ENCODE measurements at regions not wholly inside any gene's neighbourhood (a gene's known extent, or its start where the extent isn't known, plus 50 kb on each side); places are given as distances from the start of the nearest gene placed in this dataset.

DNA sequence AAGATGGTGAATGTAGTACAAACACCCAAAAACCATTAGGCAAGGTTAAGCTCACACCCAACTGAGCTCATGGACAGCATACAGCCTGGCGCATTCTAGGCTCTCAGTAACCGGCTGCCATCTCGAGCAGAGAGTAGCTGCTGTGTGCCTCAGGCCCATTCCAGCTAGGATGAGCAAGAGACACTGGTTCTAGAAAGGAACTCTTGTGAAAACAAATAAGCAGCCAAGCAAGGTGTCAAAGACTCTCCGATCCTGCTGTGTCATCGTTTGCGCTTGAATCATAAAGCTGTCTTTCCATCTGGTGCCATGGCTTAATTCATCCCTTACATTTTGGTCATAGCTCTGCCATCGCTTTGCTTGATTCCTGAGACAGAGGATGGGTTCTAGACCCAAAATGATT, 135.4 kb upstream of the MSX2 start:
- no peak for DNase-seq (ENCODE audit: low read depth in 3 of 3)

DNA sequence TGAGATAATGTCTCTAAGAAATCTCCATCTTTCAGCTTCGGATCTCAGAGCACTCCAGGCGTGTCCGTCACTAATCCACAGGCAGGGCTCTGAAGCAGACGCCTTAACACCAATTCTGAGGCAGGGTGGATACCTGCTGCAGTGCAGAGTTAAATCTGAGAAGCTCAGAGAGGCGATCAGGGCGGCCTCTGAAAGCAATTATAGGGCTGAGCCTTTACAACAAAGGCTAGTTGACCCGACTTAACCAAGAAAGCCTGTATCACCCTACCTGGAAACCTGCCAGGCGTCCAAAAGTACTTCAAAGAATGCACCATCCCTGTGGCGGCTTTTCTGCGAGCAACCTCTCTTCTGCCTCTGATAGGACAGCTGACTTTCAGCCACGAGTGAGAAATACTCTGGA, 134.8 kb upstream of the MSX2 start:
- DNase-seq (ENCODE audit: low read depth in 3 of 3): no peak

DNA sequence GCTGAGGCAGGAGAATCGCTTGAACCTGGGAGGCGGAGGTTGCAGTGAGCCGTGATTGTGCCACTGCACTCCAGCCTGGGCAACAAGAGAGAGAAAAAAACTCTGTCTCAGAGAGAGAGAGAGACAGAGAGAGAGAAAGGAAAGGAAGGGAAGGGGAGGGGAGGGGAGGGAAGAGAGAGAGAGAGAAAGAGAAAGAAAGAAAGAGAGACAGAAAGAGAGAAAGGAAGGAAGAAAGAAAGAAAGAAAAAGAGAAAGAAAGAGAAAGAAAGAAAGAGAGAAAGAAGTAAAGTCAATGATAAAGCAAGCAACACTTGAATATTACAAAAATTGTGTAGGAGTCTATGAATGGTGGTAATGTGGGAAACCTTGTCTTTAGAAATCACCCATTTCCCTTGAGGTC, 133.6 kb upstream of the MSX2 start:
- DNase-seq (ENCODE audit: low read depth in 3 of 3): no peak

DNA sequence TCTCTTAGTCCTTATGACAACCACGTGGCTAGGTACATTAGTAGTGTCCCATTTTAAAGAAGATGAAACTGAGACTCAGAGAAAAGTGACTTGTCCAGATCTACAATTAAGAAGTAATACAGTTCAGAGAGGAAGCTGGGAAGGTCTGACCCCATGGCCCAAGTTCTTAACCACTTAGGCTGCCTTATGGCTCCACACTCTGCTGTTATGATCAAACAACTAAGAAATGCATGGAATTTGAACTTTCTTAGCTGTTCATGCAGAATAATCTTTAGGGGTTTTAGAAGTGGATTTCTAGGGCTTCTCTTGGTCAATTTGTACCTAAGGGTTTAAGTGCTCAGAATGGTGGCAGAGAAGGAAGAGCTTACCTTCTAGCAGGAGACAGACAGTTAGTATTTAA, 128.0 kb upstream of the MSX2 start:
- no peak for DNase-seq (ENCODE audit: low read depth in 3 of 3)

DNA sequence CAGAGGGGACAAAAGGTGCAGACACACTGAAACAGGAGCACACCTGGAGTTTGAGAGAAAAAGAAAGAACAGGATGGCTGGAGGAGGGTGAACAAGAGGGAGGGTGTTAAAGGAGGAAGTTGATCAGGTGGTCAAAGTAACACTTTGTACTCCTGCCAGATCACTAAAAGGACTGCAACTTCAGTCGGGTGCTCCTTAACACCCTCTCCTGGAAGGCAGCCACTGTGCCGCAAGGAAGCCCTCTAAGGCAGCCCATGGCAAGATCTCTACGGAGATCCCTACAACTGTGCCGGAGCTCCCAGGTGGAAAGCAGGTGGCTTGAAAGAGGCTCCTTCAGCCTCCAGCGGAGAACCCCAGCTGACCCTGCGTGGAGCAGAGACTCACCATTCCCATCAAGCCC, 124.4 kb upstream of the MSX2 start:
- DNase-seq (ENCODE audit: low read depth in 3 of 3): no peak

DNA sequence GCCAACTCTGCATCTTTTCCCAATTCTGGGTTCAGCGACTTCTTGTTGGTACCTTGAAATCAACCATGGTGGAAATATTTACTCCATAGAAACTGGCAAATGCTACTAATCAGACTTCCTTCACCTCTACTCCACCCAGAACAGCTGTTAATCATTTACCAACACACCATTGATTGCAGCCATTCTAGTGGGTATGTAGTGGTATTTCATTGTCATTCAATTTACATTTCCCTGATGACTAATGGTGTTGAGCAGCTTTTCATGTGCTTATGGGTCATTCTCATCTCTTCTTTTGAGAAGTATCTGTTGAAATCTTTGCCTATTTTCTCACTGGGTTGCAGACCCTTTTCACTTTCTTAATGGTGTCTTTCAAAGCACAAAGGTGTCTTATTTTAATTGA, 122.4 kb upstream of the MSX2 start:
- no peak for DNase-seq (ENCODE audit: low read depth in 3 of 3)

DNA sequence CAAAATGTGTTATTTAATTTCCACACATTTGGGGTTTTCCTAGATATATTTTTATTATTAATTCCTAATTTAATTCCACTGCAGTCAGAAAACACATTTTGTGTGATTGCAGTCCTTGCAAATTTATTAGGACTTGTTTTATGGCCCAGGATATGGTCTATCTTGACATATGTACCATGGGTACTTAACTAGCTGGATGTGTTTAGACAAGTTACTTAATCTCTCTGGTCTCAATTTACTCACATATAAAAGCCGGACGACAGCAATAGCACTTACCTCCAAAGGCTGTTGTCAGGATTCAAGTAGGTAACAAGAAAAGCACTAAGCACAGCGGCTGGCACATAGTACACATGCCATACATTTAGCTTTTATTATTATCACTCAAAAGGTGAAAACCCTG, 118.2 kb upstream of the MSX2 start:
- DNase-seq (ENCODE audit: low read depth in 3 of 3): no peak

DNA sequence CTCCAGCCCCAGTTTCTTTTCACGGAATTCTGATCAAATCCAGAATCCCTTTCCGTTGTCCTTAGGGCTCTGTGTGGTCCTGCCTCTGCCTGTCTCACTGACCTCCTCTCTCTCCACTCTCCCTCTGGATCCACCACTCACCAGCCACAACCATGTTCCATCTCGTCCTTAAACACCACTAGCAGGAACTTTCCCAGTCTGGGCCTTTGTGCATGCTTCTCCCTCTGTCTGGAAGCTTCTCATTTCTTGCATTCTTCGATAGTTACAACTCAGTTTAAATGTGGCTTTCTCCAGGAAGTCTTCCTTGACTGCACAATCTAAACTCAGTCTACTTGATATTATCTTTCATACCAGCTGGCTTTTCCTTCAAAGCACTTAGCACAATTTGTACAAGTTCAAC, 117.7 kb upstream of the MSX2 start:
- no peak for DNase-seq (ENCODE audit: low read depth in 3 of 3)

DNA sequence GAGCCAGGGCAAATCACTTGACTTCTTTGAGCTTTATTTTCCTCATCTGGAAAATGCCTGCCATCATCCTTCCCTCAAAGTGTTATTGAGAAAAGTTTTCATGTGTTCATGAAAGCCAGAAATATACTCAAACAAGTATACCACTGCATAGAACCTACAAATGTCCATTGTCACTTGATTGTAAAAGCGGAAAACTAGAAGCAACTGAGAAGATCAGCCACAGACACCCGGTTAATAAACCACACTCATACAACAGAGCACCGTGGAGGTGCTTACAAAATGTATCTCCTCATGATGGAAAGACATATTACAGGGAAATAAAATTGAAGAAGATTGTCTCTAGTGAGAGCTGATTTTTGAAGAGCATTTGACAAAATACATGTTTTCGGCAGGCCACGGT, 117.2 kb upstream of the MSX2 start:
- DNase-seq (ENCODE audit: low read depth in 3 of 3): no peak

DNA sequence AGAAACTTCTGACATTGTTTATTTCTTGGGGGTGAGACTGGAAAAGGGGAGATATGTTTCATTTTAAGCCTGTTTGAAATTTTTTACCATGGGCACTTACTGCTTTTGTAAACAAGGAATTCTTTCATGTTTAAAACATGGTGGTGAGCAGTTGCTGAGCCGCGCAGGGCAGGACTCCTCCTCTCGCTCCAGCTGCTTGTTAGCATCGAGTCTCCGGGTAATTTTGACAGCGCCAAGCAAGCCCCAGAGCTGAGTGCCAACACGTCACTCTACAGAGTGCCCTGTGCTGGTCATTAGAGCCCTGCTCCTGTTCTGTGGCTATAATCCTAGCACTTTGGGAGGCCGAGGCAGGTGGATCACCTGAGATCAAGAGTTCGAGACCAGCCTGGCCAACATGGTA, 116.5 kb upstream of the MSX2 start:
- no peak for DNase-seq (ENCODE audit: low read depth in 3 of 3)

DNA sequence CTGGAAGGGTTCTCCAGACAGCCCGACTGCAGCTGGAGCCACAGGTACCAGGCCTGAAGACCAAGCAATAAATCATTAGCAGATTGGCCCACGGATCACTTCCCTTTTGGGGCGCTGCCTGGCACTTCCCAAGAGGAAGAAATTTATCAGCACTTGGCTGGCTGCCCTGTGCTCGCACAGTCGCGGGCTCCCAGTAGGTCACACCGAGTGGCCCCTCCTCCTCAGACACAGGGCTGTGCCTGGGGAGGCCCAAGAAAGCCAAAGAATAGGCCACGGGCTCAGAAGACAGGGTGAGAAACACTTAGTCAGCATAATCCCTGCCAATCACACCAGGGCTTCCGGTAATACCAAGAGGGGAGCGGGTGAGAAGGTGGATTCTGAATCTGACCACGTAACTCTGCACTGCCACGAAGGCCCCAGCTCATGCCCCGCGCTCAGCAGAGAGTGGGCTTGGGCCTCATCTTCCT, 115.7 kb upstream of the MSX2 start:
- DNase-seq (ENCODE audit: low read depth in 3 of 3): no peak

DNA sequence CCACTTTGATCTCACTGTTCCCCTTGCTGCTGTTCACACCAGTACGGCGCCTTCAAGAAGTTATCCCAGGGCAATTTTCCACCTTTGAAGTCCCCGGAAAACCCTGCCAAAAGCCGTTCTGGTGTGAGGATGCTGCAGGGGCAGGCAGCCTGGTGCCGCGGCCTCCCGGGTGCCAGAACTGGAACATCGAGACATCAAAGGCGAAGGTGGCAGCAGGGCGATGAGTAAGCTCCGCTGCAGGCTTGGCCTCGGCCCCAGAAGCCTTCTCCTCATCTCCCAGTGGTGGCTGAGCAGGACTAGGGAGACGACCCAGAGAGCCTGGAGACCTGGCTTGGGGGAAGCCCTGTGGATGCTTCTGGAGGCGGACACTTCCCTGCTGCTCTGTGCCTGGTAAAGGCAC, 115.3 kb upstream of the MSX2 start:
- no peak for DNase-seq (ENCODE audit: low read depth in 3 of 3)

DNA sequence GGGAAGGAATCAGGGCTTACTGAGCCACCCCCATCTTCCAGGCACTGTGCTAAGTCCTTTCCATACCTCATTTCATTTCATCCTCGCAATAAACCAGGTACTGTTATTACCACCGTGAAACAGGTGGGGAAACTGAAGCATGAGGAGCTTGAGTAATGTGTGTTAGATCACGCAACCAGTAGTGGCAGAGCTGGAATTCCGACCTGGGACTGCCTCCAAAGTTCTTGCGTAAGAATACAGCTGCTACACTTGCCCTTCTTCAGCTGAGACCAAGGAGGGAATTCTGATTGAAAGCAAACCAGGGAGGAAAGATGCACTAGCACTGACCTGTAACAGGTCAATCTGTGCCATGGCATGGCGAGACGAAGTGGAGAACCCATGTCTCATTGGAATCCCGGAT, 113.4 kb upstream of the MSX2 start:
- DNase-seq (ENCODE audit: low read depth in 3 of 3): no peak

DNA sequence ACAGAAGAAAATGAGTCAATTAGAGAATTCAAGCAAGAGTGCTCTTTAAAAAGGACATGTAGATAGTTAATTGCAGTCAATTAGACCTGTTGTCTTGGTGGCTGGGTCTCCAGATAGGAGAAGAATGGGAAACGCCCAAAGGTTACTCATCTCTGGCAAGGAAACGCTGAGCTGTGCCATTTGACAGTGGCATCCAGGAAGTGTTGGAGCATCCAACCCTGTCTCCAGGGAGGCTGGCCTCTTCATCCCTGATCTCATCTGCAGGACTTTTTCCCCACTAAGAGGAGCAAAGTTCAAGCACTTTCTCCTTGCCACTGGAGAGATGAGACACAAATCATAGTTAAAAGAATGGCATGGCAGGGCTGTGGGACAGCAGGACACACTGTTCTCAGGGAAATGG, 111.7 kb upstream of the MSX2 start:
- no peak for DNase-seq (ENCODE audit: low read depth in 3 of 3)

DNA sequence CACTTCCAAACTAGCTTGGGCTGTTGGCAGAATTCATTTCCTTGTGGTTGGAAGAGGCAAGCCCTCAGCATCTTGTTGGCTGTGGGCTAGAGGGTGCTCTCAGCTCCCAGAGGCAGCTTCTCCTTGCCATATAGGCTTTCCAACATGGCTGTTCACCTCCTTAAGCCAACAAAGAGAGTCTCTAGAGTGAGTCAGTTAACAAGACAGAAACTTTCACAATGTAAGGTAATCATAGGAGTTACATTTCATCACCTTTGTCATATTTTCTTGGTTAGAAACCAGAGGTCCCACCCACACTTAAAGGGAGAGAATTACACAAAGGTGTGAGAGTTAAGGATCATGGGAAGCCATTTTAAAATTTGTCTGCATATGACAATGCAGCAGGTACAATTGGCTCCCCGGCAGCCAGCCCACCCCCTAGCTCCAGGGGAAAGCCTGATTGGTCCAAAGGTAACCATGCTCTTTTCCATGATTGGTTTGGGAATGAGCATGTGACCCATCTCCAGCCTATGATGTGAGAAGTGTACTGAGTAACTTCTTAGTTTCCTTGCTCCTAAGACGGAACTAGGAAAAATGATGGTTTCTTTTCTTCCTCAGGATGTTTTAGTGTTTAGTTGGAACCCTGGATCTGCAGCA, 109.8 kb upstream of the MSX2 start:
- no peak for DNase-seq (ENCODE audit: low read depth in 3 of 3)

DNA sequence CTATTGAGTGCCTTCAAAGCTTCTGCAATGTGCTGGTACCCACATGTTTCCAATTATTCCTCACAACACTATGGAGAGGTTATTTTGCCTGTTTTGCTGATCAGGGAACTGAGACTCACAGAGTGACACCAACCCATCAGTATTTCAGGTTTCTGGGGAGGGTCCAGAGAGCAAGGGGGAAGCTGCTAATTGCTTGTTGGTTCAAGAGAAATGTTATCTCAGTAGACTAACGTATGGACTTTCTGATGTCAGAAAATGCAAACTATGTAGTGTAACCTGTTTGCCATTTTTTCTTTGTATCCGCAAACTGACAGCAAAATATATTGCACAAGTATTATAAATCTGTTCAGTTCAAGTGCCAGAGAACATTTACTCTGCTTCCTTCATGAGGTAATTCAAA, 108.3 kb upstream of the MSX2 start:
- DNase-seq (ENCODE audit: low read depth in 3 of 3): no peak

DNA sequence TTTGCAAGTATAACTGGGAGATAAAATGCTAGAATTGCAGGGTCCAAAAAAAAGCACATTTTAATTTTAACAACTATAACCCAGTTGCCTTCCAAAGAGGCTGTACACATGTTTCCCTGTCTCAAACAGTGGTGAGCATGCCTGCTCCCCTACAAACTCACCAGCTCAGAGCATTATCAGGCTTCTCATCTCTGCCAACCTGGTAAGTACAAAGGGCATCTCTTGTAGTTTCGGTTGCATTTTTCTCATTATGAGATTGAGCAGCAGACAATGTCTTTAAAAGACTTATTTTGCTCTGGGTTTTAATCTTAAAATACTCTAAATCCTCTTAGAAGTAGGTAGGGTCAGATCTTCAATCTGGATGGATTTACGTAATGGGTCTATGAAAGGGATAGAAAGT, 107.1 kb upstream of the MSX2 start:
- no peak for DNase-seq (ENCODE audit: low read depth in 3 of 3)

DNA sequence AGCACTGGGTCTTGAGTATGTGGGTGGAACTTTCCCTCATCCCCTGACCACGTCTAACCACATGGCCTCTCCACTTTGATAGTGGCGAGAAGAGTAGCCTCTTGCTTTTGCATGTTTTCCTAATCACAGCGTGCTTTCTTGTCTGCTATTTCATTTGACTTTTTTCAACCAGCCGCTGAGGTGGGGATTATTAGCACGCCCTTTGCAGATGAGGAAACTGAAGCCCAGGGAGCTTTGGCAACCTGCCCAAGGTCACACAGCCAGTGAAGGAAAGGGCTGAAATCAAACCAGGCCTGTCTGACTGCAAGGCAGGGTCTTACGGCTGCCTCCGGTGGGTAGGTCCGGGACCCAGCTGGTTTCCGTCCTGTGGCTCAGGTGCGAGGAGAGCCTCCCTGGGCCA, 106.5 kb upstream of the MSX2 start:
- DNase-seq (ENCODE audit: low read depth in 3 of 3): no peak

DNA sequence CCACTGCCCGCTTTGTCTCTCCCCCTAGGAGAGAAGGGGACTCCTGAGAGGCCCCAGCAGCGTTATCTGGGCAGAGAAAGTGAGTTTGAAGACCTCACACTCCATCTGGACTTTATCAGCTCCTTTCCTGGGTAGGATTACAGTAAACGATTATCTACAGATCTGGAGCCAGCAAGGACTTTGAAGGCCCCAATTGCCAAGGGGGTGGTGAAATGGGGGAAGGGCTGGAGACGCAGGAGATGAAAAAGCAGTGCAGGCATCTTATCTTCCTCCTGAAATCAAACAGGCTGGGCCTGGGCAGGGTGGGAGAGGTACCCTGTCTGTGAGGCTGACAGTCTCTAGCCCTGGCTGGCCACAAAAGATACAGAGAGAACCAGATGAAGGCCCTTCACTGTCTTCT, 105.8 kb upstream of the MSX2 start:
- no peak for DNase-seq (ENCODE audit: low read depth in 3 of 3)

DNA sequence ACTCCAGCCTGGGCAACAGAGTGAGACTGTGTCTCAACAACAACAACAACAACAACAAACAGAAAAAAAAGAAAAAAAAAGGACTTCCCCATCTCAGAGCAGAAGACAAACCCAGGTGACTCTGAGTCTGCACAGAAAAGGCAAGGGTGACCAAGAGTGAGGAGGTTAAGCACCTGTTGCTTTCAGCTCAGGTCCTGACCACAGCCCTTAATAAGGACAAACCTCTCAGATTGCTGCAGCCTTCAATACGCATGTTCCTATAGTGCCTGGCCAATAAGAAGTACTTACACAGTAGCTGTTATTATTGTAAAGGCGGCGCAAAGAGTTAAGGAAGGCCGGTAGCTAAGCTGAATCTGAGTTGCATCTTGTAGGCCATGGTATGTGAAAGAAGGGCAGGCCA, 102.3 kb upstream of the MSX2 start:
- DNase-seq (ENCODE audit: low read depth in 3 of 3): no peak

DNA sequence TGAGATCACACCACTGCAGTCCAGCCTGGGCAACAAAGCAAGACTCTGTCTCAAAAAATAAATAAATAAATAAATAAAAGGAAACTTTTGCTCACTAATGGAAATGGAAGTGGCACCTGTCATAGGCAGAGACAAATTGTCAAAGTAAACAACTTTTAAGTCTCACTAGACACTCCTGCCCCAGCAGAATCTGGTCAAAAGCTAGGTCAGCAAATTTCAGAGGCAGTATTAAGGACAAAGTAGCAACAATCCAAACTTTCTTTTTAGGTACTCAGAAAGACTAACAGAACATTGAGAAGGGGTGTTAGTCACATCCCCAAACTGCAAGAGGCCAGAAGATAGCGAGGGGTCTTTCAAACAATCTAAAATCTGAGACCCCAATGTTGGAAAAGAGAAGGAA, 101.4 kb upstream of the MSX2 start:
- no peak for DNase-seq (ENCODE audit: low read depth in 3 of 3)

DNA sequence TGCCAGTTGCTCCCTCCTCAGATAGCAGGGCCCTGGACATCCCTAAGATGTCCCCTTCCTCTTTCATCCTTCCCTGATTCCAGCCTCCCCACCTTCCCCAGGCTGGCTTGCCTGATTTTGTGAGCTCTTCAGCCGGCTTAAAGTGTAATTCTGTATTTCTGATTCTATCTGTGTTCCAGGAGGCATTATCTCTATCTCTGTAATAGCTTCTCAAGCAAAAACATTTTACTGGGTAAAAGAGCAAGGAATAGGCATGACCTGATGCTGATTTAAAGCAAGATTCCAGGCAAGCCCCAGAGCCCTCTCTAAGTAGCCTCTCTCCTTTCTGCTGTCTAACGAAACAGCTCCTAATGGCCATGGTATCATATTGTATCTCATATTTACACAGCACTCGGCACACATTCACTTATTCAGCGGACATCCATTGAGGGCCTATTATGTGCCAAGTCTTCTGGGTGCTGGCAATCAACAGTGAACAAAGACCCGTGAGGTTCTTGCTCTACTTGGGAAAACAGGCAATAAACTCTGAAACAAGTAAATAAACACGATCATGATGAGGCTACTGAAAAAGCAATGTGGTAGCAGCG, 100.9 kb upstream of the MSX2 start:
- no peak for DNase-seq (ENCODE audit: low read depth in 3 of 3)

DNA sequence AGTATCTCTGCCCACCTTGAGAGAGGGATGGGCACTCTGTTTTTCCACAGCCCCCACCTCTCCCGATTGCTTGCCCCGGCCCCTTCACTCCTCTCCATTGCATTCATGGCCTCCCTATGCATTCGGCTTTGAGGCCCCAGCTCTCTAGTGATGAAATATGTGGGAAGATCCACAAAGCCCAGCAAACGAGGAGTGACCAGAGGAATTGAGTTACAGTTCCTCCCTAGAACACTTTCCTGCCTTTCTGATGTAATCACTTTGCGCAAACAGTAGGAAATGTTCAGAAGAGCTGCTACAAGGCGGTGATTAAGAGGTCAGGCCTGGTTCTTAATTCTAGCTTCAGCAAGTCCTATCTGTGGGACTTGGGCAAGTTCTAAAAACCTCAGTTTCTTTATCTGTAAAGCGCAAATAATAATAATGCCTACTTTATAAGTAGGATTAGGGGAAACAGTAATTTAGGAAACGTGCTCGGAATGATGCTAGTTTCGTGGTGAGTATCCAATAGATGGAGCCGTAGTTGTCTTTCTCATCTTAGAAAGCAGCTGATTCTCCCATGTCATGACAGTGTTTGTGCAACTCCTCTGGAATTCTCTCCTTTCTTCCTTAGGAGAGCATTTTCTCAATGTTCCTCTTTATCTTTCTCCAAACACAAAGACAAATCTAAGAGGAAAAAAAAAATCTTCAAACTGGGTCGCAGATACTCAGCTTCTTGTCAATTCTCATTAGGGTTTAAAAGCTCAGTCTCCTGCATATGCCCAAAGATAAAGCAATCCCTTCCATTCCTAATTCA, 99.5 kb upstream of the MSX2 start:
- DNase-seq (ENCODE audit: low read depth in 3 of 3): no peak
